Mammary epithelial cell (primary cell): ENCODE measurements at regions not wholly inside any gene's neighbourhood (a gene's known extent, or its start where the extent isn't known, plus 50 kb on each side); places are given as distances from the start of the nearest gene placed in this dataset.

Source experiments
- EZH2 ChIP-seq: IDR thresholded peaks from 2 replicates; pipeline ENCODE4 v1.6.1; 2012; ENCODE audit warnings: low read length, inconsistent platforms, borderline replicate concordance
- TF ChIP-seq, protein P1 (sequence below), 2 donors: IDR thresholded peaks in 1 of 2; conservative IDR thresholded peaks in 1 of 2; 2 replicates each; pipeline ENCODE4 v1.5.1; 2011 to 2012; ENCODE audit warnings: inconsistent platforms in 2 of 2, low read length in 2 of 2, mild to moderate bottlenecking in 2 of 2, control low read depth in 1 of 2, low read depth in 1 of 2; ENCODE audit not compliant: insufficient read depth in 1 of 2; ENCODE audit errors: extremely low read depth in 1 of 2

DNA sequence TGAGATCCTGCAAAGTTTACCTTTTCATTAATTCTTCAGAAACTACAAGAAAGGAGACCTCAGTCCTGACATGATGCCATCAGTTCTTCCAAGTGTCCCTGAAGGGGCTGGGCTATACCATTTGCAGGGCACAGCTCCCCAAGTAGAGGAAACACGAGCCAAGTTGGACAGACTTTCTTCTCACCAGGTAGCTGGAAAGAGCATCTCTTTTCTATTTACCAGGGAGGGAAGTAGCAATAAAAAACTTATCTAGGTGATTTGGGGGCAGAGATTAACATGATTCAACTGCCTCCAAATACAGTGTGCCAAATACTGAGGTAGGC, 103.9 kb upstream of the KCND3 start:
- TF ChIP-seq, protein P1, sequence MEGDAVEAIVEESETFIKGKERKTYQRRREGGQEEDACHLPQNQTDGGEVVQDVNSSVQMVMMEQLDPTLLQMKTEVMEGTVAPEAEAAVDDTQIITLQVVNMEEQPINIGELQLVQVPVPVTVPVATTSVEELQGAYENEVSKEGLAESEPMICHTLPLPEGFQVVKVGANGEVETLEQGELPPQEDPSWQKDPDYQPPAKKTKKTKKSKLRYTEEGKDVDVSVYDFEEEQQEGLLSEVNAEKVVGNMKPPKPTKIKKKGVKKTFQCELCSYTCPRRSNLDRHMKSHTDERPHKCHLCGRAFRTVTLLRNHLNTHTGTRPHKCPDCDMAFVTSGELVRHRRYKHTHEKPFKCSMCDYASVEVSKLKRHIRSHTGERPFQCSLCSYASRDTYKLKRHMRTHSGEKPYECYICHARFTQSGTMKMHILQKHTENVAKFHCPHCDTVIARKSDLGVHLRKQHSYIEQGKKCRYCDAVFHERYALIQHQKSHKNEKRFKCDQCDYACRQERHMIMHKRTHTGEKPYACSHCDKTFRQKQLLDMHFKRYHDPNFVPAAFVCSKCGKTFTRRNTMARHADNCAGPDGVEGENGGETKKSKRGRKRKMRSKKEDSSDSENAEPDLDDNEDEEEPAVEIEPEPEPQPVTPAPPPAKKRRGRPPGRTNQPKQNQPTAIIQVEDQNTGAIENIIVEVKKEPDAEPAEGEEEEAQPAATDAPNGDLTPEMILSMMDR (conservative IDR thresholded peaks at IDR 0.05 in 1 of 2, IDR thresholded peaks at IDR 0.05 in 1 of 2; ENCODE audit: extremely low read depth in 1 of 2, insufficient read depth in 1 of 2, low read depth in 1 of 2, low read length in 2 of 2) = no peak
- TF ChIP-seq EZH2 = no peak
